ENCODE measurements at regions not wholly inside any gene's neighbourhood (a gene's known extent, or its start where the extent isn't known, plus 50 kb on each side); places are given as distances from the start of the nearest gene placed in this dataset.
"Not testable (repeated sequence)": the region's sequence is repeated elsewhere in the genome, so short reads cannot be mapped to it uniquely, and the experiment has no call there.

GRCh38 chr2:163043201-163043600, 204.6 kb upstream of the KCNH7 start:
- Mint-ChIP-seq H3K9me3 (no peaks in the 10 kb centered on the region), H3K27me3 (no peaks in the 10 kb centered on the region), H3K4me1 (no peaks in the 10 kb centered on the region), H3K27ac (no peak overlapping the region), H3K36me3 (no peaks in the 10 kb centered on the region), H3K4me3 (no peak overlapping the region)
- CTCF ChIA-PET, result no interaction called here
- no peak for DNase-seq

- no peak overlapping the region for H3K4me3 Mint-ChIP-seq
- H3K27ac Mint-ChIP-seq, result no peak overlapping the region
- H3K4me1 Mint-ChIP-seq, result no peaks in the 10 kb centered on the region
- H3K36me3 Mint-ChIP-seq, result no peaks in the 10 kb centered on the region
- no peak for DNase-seq
- CTCF ChIA-PET, result no interaction called here
- no peaks in the 10 kb centered on the region for H3K9me3 Mint-ChIP-seq
- no peaks in the 10 kb centered on the region for H3K27me3 Mint-ChIP-seq
These were observed 200.7 kb upstream of the KCNH7 start for GRCh38 chr2:163039266-163039665.

- Mint-ChIP-seq H3K4me3 (no peak overlapping the region), H3K9me3 (peaks cover 1% of the 10 kb centered on the region), H3K36me3 (no peaks in the 10 kb centered on the region), H3K4me1 (no peaks in the 10 kb centered on the region), H3K27me3 (no peaks in the 10 kb centered on the region), H3K27ac (no peak overlapping the region)
- CTCF ChIA-PET, result no interaction called here
- no peak for DNase-seq
These were observed 190.2 kb upstream of the KCNH7 start for GRCh38 chr2:163028807-163029206.

GRCh38 chr2:163026136-163026775, 187.7 kb upstream of the KCNH7 start:
- H3K36me3 Mint-ChIP-seq, H3K9me3 Mint-ChIP-seq, H3K27ac Mint-ChIP-seq, H3K4me1 Mint-ChIP-seq, H3K27me3 Mint-ChIP-seq, H3K4me3 Mint-ChIP-seq, CTCF ChIA-PET, DNase-seq: not testable (repeated sequence)

GRCh38 chr2:163016882-163017281, 178.3 kb upstream of the KCNH7 start:
- H3K36me3 Mint-ChIP-seq, H3K4me3 Mint-ChIP-seq, H3K4me1 Mint-ChIP-seq, DNase-seq, CTCF ChIA-PET, H3K27me3 Mint-ChIP-seq, H3K27ac Mint-ChIP-seq: not testable (repeated sequence)
- peaks cover 15% of the 10 kb centered on the region for H3K9me3 Mint-ChIP-seq

GRCh38 chr2:163011000-163011399, 172.4 kb upstream of the KCNH7 start:
- Mint-ChIP-seq H3K27ac (no peak overlapping the region), H3K4me3 (no peak overlapping the region)
- CTCF ChIA-PET, result no interaction called here

GRCh38 chr2:163008642-163009041, 170.1 kb upstream of the KCNH7 start:
- no peak overlapping the region for H3K27ac Mint-ChIP-seq

More at GRCh38 chr2:163011000-163011399, 172.4 kb upstream of the KCNH7 start:
- H3K9me3 Mint-ChIP-seq, result peaks cover 15% of the 10 kb centered on the region
- H3K4me1 Mint-ChIP-seq, result no peaks in the 10 kb centered on the region
- H3K36me3 Mint-ChIP-seq, result no peaks in the 10 kb centered on the region
- H3K27me3 Mint-ChIP-seq, result no peaks in the 10 kb centered on the region
- DNase-seq, result no peak

GRCh38 chr2:162994718-162995117, 156.2 kb upstream of the KCNH7 start:
- no peak for DNase-seq
- Mint-ChIP-seq H3K4me1 (no peaks in the 10 kb centered on the region), H3K27me3 (no peaks in the 10 kb centered on the region), H3K27ac (no peak overlapping the region), H3K4me3 (no peak overlapping the region), H3K9me3 (no peaks in the 10 kb centered on the region), H3K36me3 (no peaks in the 10 kb centered on the region)
- CTCF ChIA-PET, result no interaction called here

More at GRCh38 chr2:163008642-163009041, 170.1 kb upstream of the KCNH7 start:
- CTCF ChIA-PET, result no interaction called here
- H3K27me3 Mint-ChIP-seq, result no peaks in the 10 kb centered on the region
- H3K9me3 Mint-ChIP-seq, result peaks cover 3% of the 10 kb centered on the region
- H3K36me3 Mint-ChIP-seq, result no peaks in the 10 kb centered on the region
- H3K4me1 Mint-ChIP-seq, result no peaks in the 10 kb centered on the region
- no peak for DNase-seq
- no peak overlapping the region for H3K4me3 Mint-ChIP-seq

GRCh38 chr2:162992828-162993227, 154.3 kb upstream of the KCNH7 start:
- Mint-ChIP-seq H3K9me3 (no peaks in the 10 kb centered on the region), H3K27me3 (no peaks in the 10 kb centered on the region), H3K36me3 (no peaks in the 10 kb centered on the region), H3K4me1 (no peaks in the 10 kb centered on the region), H3K4me3 (no peak overlapping the region), H3K27ac (no peak overlapping the region)
- DNase-seq, result no peak
- CTCF ChIA-PET, result no interaction called here

GRCh38 chr2:162989507-162989906, 150.9 kb upstream of the KCNH7 start:
- Mint-ChIP-seq H3K4me1 (no peaks in the 10 kb centered on the region), H3K9me3 (no peaks in the 10 kb centered on the region), H3K27ac (no peak overlapping the region), H3K4me3 (no peak overlapping the region), H3K27me3 (no peaks in the 10 kb centered on the region), H3K36me3 (no peaks in the 10 kb centered on the region)
- no peak for DNase-seq
- CTCF ChIA-PET, result no interaction called here

GRCh38 chr2:162974771-162975170, 136.2 kb upstream of the KCNH7 start:
- Mint-ChIP-seq H3K4me1 (no peaks in the 10 kb centered on the region), H3K36me3 (no peaks in the 10 kb centered on the region), H3K27ac (no peak overlapping the region), H3K27me3 (no peaks in the 10 kb centered on the region), H3K9me3 (no peaks in the 10 kb centered on the region), H3K4me3 (no peak overlapping the region)
- DNase-seq, result no peak
- CTCF ChIA-PET, result no interaction called here

GRCh38 chr2:162972383-162972782, 133.8 kb upstream of the KCNH7 start:
- DNase-seq, result no peak
- CTCF ChIA-PET, result no interaction called here

GRCh38 chr2:162968306-162968705, 129.7 kb upstream of the KCNH7 start:
- Mint-ChIP-seq H3K4me3 (no peak overlapping the region), H3K27me3 (no peaks in the 10 kb centered on the region), H3K4me1 (no peaks in the 10 kb centered on the region), H3K27ac (no peak overlapping the region), H3K36me3 (no peaks in the 10 kb centered on the region), H3K9me3 (no peaks in the 10 kb centered on the region)
- CTCF ChIA-PET, result no interaction called here
- DNase-seq, result no peak

More at GRCh38 chr2:162972383-162972782, 133.8 kb upstream of the KCNH7 start:
- no peaks in the 10 kb centered on the region for H3K9me3 Mint-ChIP-seq
- no peaks in the 10 kb centered on the region for H3K36me3 Mint-ChIP-seq
- no peak overlapping the region for H3K27ac Mint-ChIP-seq
- no peaks in the 10 kb centered on the region for H3K4me1 Mint-ChIP-seq
- H3K27me3 Mint-ChIP-seq, result no peaks in the 10 kb centered on the region
- H3K4me3 Mint-ChIP-seq, result no peak overlapping the region

GRCh38 chr2:162967811-162968210, 129.2 kb upstream of the KCNH7 start:
- no peak overlapping the region for H3K27ac Mint-ChIP-seq
- CTCF ChIA-PET, result no interaction called here
- H3K27me3 Mint-ChIP-seq, result no peaks in the 10 kb centered on the region

GRCh38 chr2:162967147-162967546, 128.6 kb upstream of the KCNH7 start:
- Mint-ChIP-seq H3K9me3 (no peaks in the 10 kb centered on the region), H3K4me1 (no peaks in the 10 kb centered on the region), H3K36me3 (no peaks in the 10 kb centered on the region), H3K27ac (no peak overlapping the region), H3K4me3 (no peak overlapping the region), H3K27me3 (no peaks in the 10 kb centered on the region)
- CTCF ChIA-PET, result no interaction called here
- no peak for DNase-seq

More at GRCh38 chr2:162967811-162968210, 129.2 kb upstream of the KCNH7 start:
- DNase-seq, result no peak
- Mint-ChIP-seq H3K4me1 (no peaks in the 10 kb centered on the region), H3K36me3 (no peaks in the 10 kb centered on the region), H3K9me3 (no peaks in the 10 kb centered on the region), H3K4me3 (no peak overlapping the region)

GRCh38 chr2:162965191-162965590, 126.6 kb upstream of the KCNH7 start:
- Mint-ChIP-seq H3K27me3 (no peaks in the 10 kb centered on the region), H3K9me3 (peaks cover 7% of the 10 kb centered on the region), H3K4me1 (no peaks in the 10 kb centered on the region), H3K36me3 (no peaks in the 10 kb centered on the region), H3K4me3 (no peak overlapping the region), H3K27ac (no peak overlapping the region)
- CTCF ChIA-PET, result no interaction called here
- DNase-seq, result no peak

All from activated naive CD4-positive, alpha-beta T cell treated with anti-CD3 and anti-CD28 coated beads, Interleukin-2, amount 10 ng/mL, durations not matched to agents 7 days and 5 days (primary cell).